ENCODE measurements at regions not wholly inside any gene's neighbourhood (a gene's known extent, or its start where the extent isn't known, plus 50 kb on each side); places are given as distances from the start of the nearest gene placed in this dataset.

DNA sequence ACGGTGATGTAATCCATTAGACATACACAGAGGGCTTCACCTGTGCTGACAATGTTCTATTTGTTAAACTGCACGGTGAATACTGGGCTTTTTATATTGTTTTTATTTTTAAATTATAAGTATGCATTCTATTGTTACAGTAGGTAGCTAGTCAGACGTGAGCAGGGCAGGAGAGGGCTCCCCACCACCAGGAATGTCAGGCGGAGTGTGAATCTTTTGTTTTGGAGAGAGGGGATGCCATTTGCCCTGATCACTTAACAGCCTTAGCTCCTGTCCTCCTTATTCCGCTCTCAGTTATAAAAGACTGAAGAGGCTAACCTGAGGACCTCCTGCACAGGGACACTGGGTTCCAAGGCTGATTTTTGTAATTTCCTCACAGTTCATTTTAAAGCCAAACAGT lies 151.6 kb upstream of the TAPT1 start:
- Histone ChIP-seq H3K4me3 (no peak overlapping the region), H3K4me1 (ENCODE audit: insufficient read depth) (no peaks in the 10 kb centered on the region), H3K27me3 (no peaks in the 10 kb centered on the region), H3K36me3 (no peaks in the 10 kb centered on the region), H3K9me3 (no peaks in the 10 kb centered on the region), H3K27ac (no peak overlapping the region)
- WGBS, 3 donors = 69 to 80% (median 76%) methylated on average over 5 of the region's 5 CpGs
- no peak for DNase-seq
- intact Hi-C loops (cut with DNase I) = no loop called here
- TF ChIP-seq, protein P1, sequence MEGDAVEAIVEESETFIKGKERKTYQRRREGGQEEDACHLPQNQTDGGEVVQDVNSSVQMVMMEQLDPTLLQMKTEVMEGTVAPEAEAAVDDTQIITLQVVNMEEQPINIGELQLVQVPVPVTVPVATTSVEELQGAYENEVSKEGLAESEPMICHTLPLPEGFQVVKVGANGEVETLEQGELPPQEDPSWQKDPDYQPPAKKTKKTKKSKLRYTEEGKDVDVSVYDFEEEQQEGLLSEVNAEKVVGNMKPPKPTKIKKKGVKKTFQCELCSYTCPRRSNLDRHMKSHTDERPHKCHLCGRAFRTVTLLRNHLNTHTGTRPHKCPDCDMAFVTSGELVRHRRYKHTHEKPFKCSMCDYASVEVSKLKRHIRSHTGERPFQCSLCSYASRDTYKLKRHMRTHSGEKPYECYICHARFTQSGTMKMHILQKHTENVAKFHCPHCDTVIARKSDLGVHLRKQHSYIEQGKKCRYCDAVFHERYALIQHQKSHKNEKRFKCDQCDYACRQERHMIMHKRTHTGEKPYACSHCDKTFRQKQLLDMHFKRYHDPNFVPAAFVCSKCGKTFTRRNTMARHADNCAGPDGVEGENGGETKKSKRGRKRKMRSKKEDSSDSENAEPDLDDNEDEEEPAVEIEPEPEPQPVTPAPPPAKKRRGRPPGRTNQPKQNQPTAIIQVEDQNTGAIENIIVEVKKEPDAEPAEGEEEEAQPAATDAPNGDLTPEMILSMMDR (IDR thresholded peaks at IDR 0.05) = no peak
- TF ChIP-seq POLR2A (IDR thresholded peaks at IDR 0.05) = no peak
- TF ChIP-seq EP300 (IDR thresholded peaks at IDR 0.05) = no peak

DNA sequence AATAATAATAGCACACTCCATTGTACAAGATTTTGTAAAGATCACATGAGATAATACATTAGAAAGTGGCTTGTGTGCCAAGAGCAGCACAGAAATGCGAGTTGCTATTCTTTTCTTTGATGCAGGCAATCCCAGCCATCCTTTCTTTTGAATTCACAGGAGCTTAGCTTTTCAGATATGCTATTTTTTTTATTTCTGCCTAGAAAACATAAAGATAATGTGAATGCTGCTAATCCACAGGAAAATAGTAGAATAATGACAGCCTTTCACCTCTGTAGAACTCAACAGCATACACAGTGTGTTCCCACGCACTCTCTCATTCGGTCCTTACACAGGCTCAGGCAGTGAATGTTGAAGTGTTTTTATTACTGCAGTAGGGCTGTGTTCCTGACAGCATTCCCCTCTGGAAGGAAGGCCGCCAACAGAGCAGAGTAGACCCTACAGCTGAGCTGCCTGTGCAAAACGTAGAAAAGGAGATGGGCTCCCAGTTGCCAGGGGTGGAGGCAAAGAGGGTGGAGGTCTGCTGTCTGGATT lies 138.8 kb upstream of the TAPT1 start:
- intact Hi-C loops (cut with DNase I) = no loop called here
- H3K4me1 ChIP-seq (ENCODE audit: insufficient read depth) = no peaks in the 10 kb centered on the region
- no peaks in the 10 kb centered on the region for H3K36me3 ChIP-seq
- DNase-seq = no peak
- no peaks in the 10 kb centered on the region for H3K27me3 ChIP-seq
- no peak for TF ChIP-seq POLR2A (IDR thresholded peaks at IDR 0.05)
- no peak for TF ChIP-seq EP300 (IDR thresholded peaks at IDR 0.05)
- TF ChIP-seq, protein P1 (IDR thresholded peaks at IDR 0.05) = no peak
- no peak overlapping the region for H3K27ac ChIP-seq
- 60 to 64% (median 62%) methylated on average over 5 of the region's 5 CpGs for WGBS, 3 donors
- no peaks in the 10 kb centered on the region for H3K9me3 ChIP-seq
- H3K4me3 ChIP-seq = no peak overlapping the region

DNA sequence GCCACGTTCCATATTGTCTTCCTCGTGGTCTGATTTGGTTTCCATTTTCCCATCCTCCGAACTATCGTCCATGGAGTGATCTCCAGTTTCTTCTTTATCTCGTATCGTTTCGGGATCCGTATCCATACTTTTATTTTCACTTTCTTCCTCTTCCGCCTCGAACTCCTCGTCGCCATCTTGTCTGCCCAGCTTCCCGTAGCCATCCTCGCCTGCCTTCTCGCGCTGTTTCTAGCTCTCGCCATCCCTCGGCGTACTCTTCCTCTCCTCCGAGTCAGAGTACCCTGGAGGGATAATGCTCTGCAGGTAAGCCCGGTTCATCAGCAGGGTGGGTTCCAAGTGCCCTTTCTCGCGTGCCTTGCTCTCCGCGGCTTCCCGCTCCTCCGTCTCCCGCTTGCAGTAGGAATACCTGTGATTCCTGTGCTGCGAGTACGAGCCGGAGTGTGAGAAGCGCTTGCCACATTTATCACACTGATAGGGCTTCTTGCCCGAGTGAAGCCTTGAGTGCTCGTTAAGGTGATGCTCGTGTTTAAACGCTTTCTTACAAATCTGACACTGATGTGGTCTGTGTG lies 134.5 kb upstream of the TAPT1 start:
- intact Hi-C loops (cut with DNase I) = no loop called here
- TF ChIP-seq, protein P1 (IDR thresholded peaks at IDR 0.05) = no peak
- TF ChIP-seq POLR2A (IDR thresholded peaks at IDR 0.05) (no peak), EP300 (IDR thresholded peaks at IDR 0.05) (no peak)
- Histone ChIP-seq H3K27ac (no peak overlapping the region), H3K4me1 (ENCODE audit: insufficient read depth) (no peaks in the 10 kb centered on the region), H3K36me3 (no peaks in the 10 kb centered on the region), H3K4me3 (no peak overlapping the region), H3K9me3 (no peaks in the 10 kb centered on the region), H3K27me3 (no peaks in the 10 kb centered on the region)
- DNase-seq = no peak
- 93 to 95% (median 94%) methylated on average over 36 of the region's 36 CpGs for WGBS, 3 donors

DNA sequence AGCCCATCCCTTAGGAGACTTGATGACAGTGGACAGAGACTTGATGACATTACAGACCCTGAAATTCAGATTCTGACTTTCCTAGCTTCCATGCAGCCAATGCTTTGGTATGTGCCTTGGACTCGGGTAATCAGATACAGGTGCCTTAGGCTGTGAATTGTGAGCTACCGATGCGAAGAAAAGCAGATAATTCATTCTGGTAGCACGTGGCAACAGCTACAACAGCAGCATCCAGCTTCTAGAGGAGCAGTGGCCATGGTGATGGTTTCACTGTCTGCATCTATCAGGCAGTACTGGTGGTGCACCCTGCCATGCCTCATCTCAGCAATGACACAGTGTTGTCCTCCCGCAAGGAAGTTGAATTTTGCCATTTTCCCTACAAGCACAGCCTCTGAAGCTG lies 126.9 kb upstream of the TAPT1 start:
- H3K4me1 ChIP-seq (ENCODE audit: insufficient read depth) = no peaks in the 10 kb centered on the region
- H3K36me3 ChIP-seq = no peaks in the 10 kb centered on the region
- no peak overlapping the region for H3K27ac ChIP-seq
- no peaks in the 10 kb centered on the region for H3K27me3 ChIP-seq
- TF ChIP-seq, protein P1 (IDR thresholded peaks at IDR 0.05) = no peak
- H3K4me3 ChIP-seq = no peak overlapping the region
- no peaks in the 10 kb centered on the region for H3K9me3 ChIP-seq
- 91 to 93% (median 91%) methylated on average over 5 of the region's 5 CpGs for WGBS, 3 donors
- intact Hi-C loops (cut with DNase I) = no loop called here
- no peak for DNase-seq

Data from ovary (tissue), 7 donors.